ENCODE measurements at regions not wholly inside any gene's neighbourhood (a gene's known extent, or its start where the extent isn't known, plus 50 kb on each side); places are given as distances from the start of the nearest gene placed in this dataset.

DNA sequence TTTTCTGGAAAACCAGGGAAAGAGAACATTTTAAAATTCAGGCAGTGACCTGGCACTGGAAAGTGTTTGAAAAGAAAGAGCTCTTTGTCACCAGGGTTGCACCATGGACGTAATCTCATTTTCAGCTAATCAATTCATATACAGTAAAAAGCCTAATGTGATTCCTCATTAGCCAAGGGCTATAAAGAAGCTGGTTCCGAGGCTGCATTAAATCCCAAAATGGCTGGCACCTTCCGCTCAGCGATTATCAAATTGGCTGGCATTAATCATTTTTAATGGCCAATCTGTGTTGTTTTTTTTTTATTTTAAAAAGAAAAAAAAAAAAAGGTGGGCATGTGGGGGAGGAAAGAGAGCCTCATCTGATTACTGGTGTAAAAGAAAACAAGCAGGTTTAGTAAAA is 341.4 kb downstream of the RAB28 start:
- H3K79me2 ChIP-seq (ENCODE audit: control insufficient read depth, insufficient read depth, low read length): no peaks in the 10 kb centered on the region
- FAIRE-seq: no peak
- dilution Hi-C loops (cut with MboI; ENCODE audit: extremely low pct_ligation_motif_present, low sequenced_read_pairs): no loop called here

DNA sequence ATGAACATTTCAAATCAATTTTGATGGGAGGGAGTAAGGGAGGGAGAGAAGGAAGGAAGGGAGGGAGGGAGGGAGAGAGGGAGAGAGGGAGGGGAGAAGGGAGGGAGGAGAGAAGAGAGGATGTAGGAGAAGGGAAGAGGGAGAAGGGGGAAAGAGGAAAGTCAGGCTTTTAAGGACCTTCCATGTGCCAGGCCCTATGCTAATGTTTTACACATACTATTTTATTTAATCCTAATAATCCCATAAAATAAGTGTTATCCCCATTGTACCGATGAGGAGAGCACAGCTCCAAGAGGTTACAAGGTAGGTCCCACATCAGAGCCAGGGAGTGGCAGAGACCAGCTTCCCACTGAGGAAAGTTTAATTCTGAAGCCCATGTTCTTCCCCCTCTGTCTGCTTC is 341.9 kb downstream of the RAB28 start:
- no peak for DNase-seq (ENCODE audit: low read depth, low spot score)
- Histone ChIP-seq H3K4me3 (ENCODE audit: control insufficient read depth in 2 of 3, extremely low read depth in 1 of 3, insufficient read depth in 2 of 3, low read depth in 1 of 3, low read length in 3 of 3) (no peak overlapping the region), H3K9me1 (ENCODE audit: control insufficient read depth, extremely low read depth, insufficient read depth, low read length) (no peaks in the 10 kb centered on the region), H3K4me1 (ENCODE audit: control insufficient read depth, extremely low read depth, insufficient read depth, low read length) (no peaks in the 10 kb centered on the region), H3K9me3 (ENCODE audit: control insufficient read depth, low read depth, low read length) (no peaks in the 10 kb centered on the region), H3K4me2 (ENCODE audit: control insufficient read depth, extremely low read depth, insufficient read depth, low read depth, low read length) (no peak overlapping the region), H4K20me1 (ENCODE audit: control insufficient read depth, extremely low read depth, insufficient read depth, low read length) (no peaks in the 10 kb centered on the region), H3K27me3 (ENCODE audit: control insufficient read depth, extremely low read depth, insufficient read depth, low read length) (no peaks in the 10 kb centered on the region), H2AFZ (ENCODE audit: control insufficient read depth, low read length) (no peak overlapping the region), H3K79me2 (ENCODE audit: control insufficient read depth, insufficient read depth, low read length) (no peaks in the 10 kb centered on the region), H3K36me3 (ENCODE audit: control insufficient read depth in 2 of 2, extremely low read depth in 1 of 2, insufficient read depth in 2 of 2, low read length in 2 of 2) (no peaks in the 10 kb centered on the region), H3K9ac (ENCODE audit: control insufficient read depth, extremely low read depth, insufficient read depth, low read length) (no peak overlapping the region), H3K27ac (ENCODE audit: control insufficient read depth, insufficient read depth, low read length) (no peak overlapping the region)
- no peak for FAIRE-seq
- TF ChIP-seq, protein P1, sequence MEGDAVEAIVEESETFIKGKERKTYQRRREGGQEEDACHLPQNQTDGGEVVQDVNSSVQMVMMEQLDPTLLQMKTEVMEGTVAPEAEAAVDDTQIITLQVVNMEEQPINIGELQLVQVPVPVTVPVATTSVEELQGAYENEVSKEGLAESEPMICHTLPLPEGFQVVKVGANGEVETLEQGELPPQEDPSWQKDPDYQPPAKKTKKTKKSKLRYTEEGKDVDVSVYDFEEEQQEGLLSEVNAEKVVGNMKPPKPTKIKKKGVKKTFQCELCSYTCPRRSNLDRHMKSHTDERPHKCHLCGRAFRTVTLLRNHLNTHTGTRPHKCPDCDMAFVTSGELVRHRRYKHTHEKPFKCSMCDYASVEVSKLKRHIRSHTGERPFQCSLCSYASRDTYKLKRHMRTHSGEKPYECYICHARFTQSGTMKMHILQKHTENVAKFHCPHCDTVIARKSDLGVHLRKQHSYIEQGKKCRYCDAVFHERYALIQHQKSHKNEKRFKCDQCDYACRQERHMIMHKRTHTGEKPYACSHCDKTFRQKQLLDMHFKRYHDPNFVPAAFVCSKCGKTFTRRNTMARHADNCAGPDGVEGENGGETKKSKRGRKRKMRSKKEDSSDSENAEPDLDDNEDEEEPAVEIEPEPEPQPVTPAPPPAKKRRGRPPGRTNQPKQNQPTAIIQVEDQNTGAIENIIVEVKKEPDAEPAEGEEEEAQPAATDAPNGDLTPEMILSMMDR (optimal IDR thresholded peaks at IDR 0.05 in 1 of 3, IDR thresholded peaks at IDR 0.05 in 1 of 3, conservative IDR thresholded peaks at IDR 0.05 in 1 of 3; ENCODE audit: extremely low read depth in 1 of 3, insufficient read depth in 2 of 3, low read length in 3 of 3): no peak
- no peak for TF ChIP-seq EZH2 (IDR thresholded peaks at IDR 0.05; ENCODE audit: low read length)
- dilution Hi-C loops (cut with MboI; ENCODE audit: extremely low pct_ligation_motif_present, low sequenced_read_pairs): no loop called here

More for the DNA sequence above, 341.4 kb downstream of the RAB28 start:
- H3K9me1 ChIP-seq (ENCODE audit: control insufficient read depth, extremely low read depth, insufficient read depth, low read length): no peaks in the 10 kb centered on the region
- H3K27me3 ChIP-seq (ENCODE audit: control insufficient read depth, extremely low read depth, insufficient read depth, low read length): no peaks in the 10 kb centered on the region
- H3K9ac ChIP-seq (ENCODE audit: control insufficient read depth, extremely low read depth, insufficient read depth, low read length): no peak overlapping the region
- H3K27ac ChIP-seq (ENCODE audit: control insufficient read depth, insufficient read depth, low read length): no peak overlapping the region
- H3K4me1 ChIP-seq (ENCODE audit: control insufficient read depth, extremely low read depth, insufficient read depth, low read length): no peaks in the 10 kb centered on the region
- DNase-seq (ENCODE audit: low read depth, low spot score): no peak
- TF ChIP-seq EZH2 (IDR thresholded peaks at IDR 0.05; ENCODE audit: low read length): no peak
- TF ChIP-seq, protein P1 (optimal IDR thresholded peaks at IDR 0.05 in 1 of 3, IDR thresholded peaks at IDR 0.05 in 1 of 3, conservative IDR thresholded peaks at IDR 0.05 in 1 of 3; ENCODE audit: extremely low read depth in 1 of 3, insufficient read depth in 2 of 3, low read length in 3 of 3): no peak
- H3K36me3 ChIP-seq (ENCODE audit: control insufficient read depth in 2 of 2, extremely low read depth in 1 of 2, insufficient read depth in 2 of 2, low read length in 2 of 2): no peaks in the 10 kb centered on the region
- H3K9me3 ChIP-seq (ENCODE audit: control insufficient read depth, low read depth, low read length): no peaks in the 10 kb centered on the region
- no peak overlapping the region for H3K4me2 ChIP-seq (ENCODE audit: control insufficient read depth, extremely low read depth, insufficient read depth, low read depth, low read length)
- no peak overlapping the region for H3K4me3 ChIP-seq (ENCODE audit: control insufficient read depth in 2 of 3, extremely low read depth in 1 of 3, insufficient read depth in 2 of 3, low read depth in 1 of 3, low read length in 3 of 3)
- H4K20me1 ChIP-seq (ENCODE audit: control insufficient read depth, extremely low read depth, insufficient read depth, low read length): no peaks in the 10 kb centered on the region
- no peak overlapping the region for H2AFZ ChIP-seq (ENCODE audit: control insufficient read depth, low read length)

Data from keratinocyte (primary cell).